ENCODE measurements at regions not wholly inside any gene's neighbourhood (a gene's known extent, or its start where the extent isn't known, plus 50 kb on each side); places are given as distances from the start of the nearest gene placed in this dataset.

DNA sequence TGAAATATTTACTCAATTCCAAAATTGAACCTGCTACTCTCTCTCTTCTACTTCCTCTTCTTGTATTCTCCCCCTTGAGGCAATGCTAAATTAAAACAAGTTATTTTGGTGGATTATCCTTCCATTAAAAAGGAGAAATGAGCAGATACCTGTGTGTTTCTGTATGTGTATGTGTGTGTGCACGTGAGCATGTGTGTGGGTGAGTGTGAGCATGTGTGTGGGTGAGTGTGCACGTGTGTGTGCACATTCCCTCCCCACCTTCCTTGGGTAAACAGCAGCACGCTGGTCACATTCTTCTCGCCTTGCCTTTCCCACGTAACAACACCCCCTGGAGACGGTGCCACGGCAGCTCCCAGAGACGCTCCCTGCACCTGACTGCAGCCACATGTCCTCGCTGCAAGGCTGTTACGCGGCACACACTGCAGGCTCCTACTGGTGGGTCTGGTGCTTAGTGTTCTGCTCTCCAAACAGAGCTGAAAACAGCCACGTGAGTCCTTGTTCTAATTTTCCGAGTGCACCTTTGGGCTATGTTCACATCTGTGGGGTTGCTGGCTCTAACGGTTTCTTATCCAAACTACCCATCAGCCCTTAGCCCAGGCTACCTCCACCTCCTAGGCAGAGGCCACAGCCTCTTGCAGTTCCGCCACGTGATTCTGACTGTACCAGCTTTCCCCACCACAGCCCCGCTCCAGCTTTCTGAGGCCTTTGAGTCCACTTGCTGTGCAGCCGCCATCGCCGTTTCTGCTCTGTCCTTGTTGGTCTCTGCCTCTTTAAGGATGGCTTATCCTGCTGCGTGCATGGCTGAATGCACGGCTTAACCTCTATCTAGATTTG is 123.4 kb downstream of the CTTN start:
- Histone ChIP-seq H3K9ac (ENCODE audit: insufficient read depth in 1 of 2, low read depth in 2 of 2, low read length in 2 of 2) (no peak overlapping the region), H3K9me1 (ENCODE audit: control insufficient read depth, insufficient read depth, low read length) (peaks cover 2% of the 10 kb centered on the region), H4K20me1 (replicated peaks; ENCODE audit: control insufficient read depth, insufficient read depth, low read length) (0 out of 2 replicates have a peak, but pooled peaks cover 9% of the 10 kb centered on the region), H3K79me2 (ENCODE audit: control insufficient read depth, insufficient read depth, low read length) (no peaks in the 10 kb centered on the region), H3K4me1 (replicated peaks in 1 of 2; ENCODE audit: control insufficient read depth in 2 of 2, insufficient read depth in 2 of 2, low read length in 2 of 2) (peaks cover 0 to 5% of the 10 kb centered on the region in 2 experiments; a peak in 2 of 5 replicates), H3K27ac (ENCODE audit: extremely low read depth, low read depth, low read length) (no peak overlapping the region), H3K4me3 (no peak overlapping the region), H3K36me3 (ENCODE audit: control insufficient read depth, insufficient read depth, low read length) (no peaks in the 10 kb centered on the region), H2AFZ (ENCODE audit: low read depth, low read length) (no peak overlapping the region), H3K9me3 (replicated peaks; ENCODE audit: control insufficient read depth, insufficient read depth, low read depth, low read length) (no peaks in the 10 kb centered on the region), H3K27me3 (ENCODE audit: control insufficient read depth in 2 of 2, insufficient read depth in 2 of 2, low read length in 2 of 2) (peaks cover 49 to 74% of the 10 kb centered on the region in 2 experiments), H3K4me2 (ENCODE audit: insufficient read depth, low read length) (no peak overlapping the region)
- no peak for FAIRE-seq
- CTCF ChIA-PET (ENCODE audit: low intra/inter-chr PET ratio): no interaction called here
- POLR2A ChIA-PET: interaction anchor here (0.6 kb wide), 1 partner anchor 118 kb away, joined by 3 read pairs; no protein-coding TSS in a partner anchor
- DNase-seq (ENCODE audit: extremely low read depth in 1 of 4, low spot score in 3 of 4): no peak
- no peak for ATAC-seq
- no TSS peak for BruUV-seq (replicated peaks)
- no peak for TF ChIP-seq ZNF696 (CRISPR knock-in tag; conservative IDR thresholded peaks at IDR 0.05)
- TF ChIP-seq BHLHE40 (IDR thresholded peaks at IDR 0.05; ENCODE audit: low read length): 0 out of 2 replicates have a peak, but pooled peaks have one; percentile 31
- under 1% methylated on average over 22 of the region's 22 CpGs for WGBS (ENCODE audit: insufficient coverage, low coverage, missing lambda C conversion rate)
- in situ Hi-C loops (cut with MboI): loop anchor here (25.0 kb wide), 1 partner anchor 541 kb away; no protein-coding TSS in a partner anchor
- intact Hi-C loops (cut with micrococcal nuclease): no loop called here

DNA sequence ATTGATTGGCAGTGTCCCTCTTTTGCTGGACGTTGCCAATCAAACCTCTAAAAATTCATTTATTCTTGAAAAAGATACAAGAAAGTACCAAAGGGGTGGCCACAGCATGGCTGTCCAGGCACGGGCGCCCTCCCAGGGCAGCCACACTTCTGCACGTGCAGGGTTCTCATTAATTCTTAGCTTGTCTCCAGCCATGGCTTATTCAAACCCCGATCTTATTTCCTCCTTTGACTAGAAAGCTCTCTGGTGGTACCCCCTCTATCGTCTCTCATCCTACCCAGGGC is 123.9 kb downstream of the CTTN start:
- WGBS (ENCODE audit: insufficient coverage, low coverage, missing lambda C conversion rate): 0% methylated on average over 6 of the region's 6 CpGs
- no peak overlapping the region for H2AFZ ChIP-seq (ENCODE audit: low read depth, low read length)
- in situ Hi-C loops (cut with MboI) (loop anchor here (25.0 kb wide), 1 partner anchor 540 kb away; no protein-coding TSS in a partner anchor), intact Hi-C loops (cut with micrococcal nuclease) (no loop called here)
- no TSS peak for BruUV-seq (replicated peaks)
- ChIA-PET CTCF (ENCODE audit: low intra/inter-chr PET ratio) (no interaction called here), POLR2A (no interaction called here)
- ATAC-seq: no peak
- H3K9me1 ChIP-seq (ENCODE audit: control insufficient read depth, insufficient read depth, low read length): peaks cover 2% of the 10 kb centered on the region
- no peak for TF ChIP-seq TAF7 (tag; IDR thresholded peaks at IDR 0.05)
- 0 out of 2 replicates have a peak, but pooled peaks have one; percentile 25 for TF ChIP-seq BHLHE40 (IDR thresholded peaks at IDR 0.05; ENCODE audit: low read length)
- H3K4me3 ChIP-seq: no peak overlapping the region
- H3K27me3 ChIP-seq (ENCODE audit: control insufficient read depth in 2 of 2, insufficient read depth in 2 of 2, low read length in 2 of 2): peaks cover 47 to 69% of the 10 kb centered on the region in 2 experiments
- H3K9me3 ChIP-seq (replicated peaks; ENCODE audit: control insufficient read depth, insufficient read depth, low read depth, low read length): no peaks in the 10 kb centered on the region
- 0 out of 2 replicates have a peak, but pooled peaks cover 9% of the 10 kb centered on the region for H4K20me1 ChIP-seq (replicated peaks; ENCODE audit: control insufficient read depth, insufficient read depth, low read length)
- no peaks in the 10 kb centered on the region for H3K36me3 ChIP-seq (ENCODE audit: control insufficient read depth, insufficient read depth, low read length)
- peaks cover 0 to 5% of the 10 kb centered on the region in 2 experiments; a peak in 2 of 5 replicates for H3K4me1 ChIP-seq (replicated peaks in 1 of 2; ENCODE audit: control insufficient read depth in 2 of 2, insufficient read depth in 2 of 2, low read length in 2 of 2)
- H3K4me2 ChIP-seq (ENCODE audit: insufficient read depth, low read length): no peak overlapping the region
- no peak overlapping the region for H3K27ac ChIP-seq (ENCODE audit: extremely low read depth, low read depth, low read length)
- H3K9ac ChIP-seq (ENCODE audit: insufficient read depth in 1 of 2, low read depth in 2 of 2, low read length in 2 of 2): no peak overlapping the region
- H3K79me2 ChIP-seq (ENCODE audit: control insufficient read depth, insufficient read depth, low read length): no peaks in the 10 kb centered on the region
- DNase-seq (ENCODE audit: extremely low read depth in 1 of 4, low spot score in 3 of 4): no peak
- no peak for FAIRE-seq

Data from K562 (cell line).